Astrocyte (in vitro differentiated cells and primary cell): ENCODE measurements at regions not wholly inside any gene's neighbourhood (a gene's known extent, or its start where the extent isn't known, plus 50 kb on each side); places are given as distances from the start of the nearest gene placed in this dataset.

Experiments used
- DNase-seq: peaks from one replicate; pipeline ENCODE4 v3.0.0-alpha.2; 2010; ENCODE audit warnings: low read depth
- FAIRE-seq: peaks from 2 replicates; lab custom pipeline; 2011; peaks lifted over from hg19 to GRCh38; lab: Jason Lieb, UNC
- H2AFZ ChIP-seq: 2 replicates; pipeline ENCODE4 v1.6.0; 2012; ENCODE audit warnings: low read depth, low read length, inconsistent platforms
- H3K27ac ChIP-seq: 2 replicates; pipeline ENCODE4 v1.5.1; 2011; ENCODE audit warnings: low read depth, low read length, inconsistent platforms
- H3K27me3 ChIP-seq: 2 replicates; pipeline ENCODE4 v1.6.0; 2011; ENCODE audit warnings: low read length, inconsistent platforms; ENCODE audit not compliant: insufficient read depth
- H3K36me3 ChIP-seq: 2 replicates; pipeline ENCODE4 v1.5.1; 2011; ENCODE audit warnings: low read length, inconsistent platforms; ENCODE audit not compliant: insufficient read depth
- H3K4me1 ChIP-seq: 2 replicates; pipeline ENCODE4 v1.5.1; 2011; ENCODE audit warnings: low read length, inconsistent platforms; ENCODE audit not compliant: insufficient read depth
- H3K4me2 ChIP-seq: 2 replicates; pipeline ENCODE4 v1.6.0; 2012; ENCODE audit warnings: low read length, inconsistent platforms
- H3K4me3 ChIP-seq: 2 replicates; pipeline ENCODE4 v1.5.1; 2011; ENCODE audit warnings: low read depth, mild to moderate bottlenecking, low read length, inconsistent platforms; ENCODE audit not compliant: insufficient read depth
- H3K79me2 ChIP-seq: 2 replicates; pipeline ENCODE4 v1.6.0; 2012; ENCODE audit warnings: mild to moderate bottlenecking, low read length, inconsistent platforms; ENCODE audit not compliant: insufficient read depth
- H3K9ac ChIP-seq: 2 replicates; pipeline ENCODE4 v1.6.0; 2012; ENCODE audit warnings: mild to moderate bottlenecking, low read length, inconsistent platforms
- H3K9me3 ChIP-seq: 2 replicates; pipeline ENCODE4 v1.5.1; 2012; ENCODE audit warnings: low read depth, mild to moderate bottlenecking, low read length, inconsistent platforms; ENCODE audit not compliant: insufficient read depth
- H4K20me1 ChIP-seq: 2 replicates; pipeline ENCODE4 v1.6.0; 2012; ENCODE audit warnings: low read length, inconsistent platforms; ENCODE audit not compliant: insufficient read depth
- H3K27ac Mint-ChIP-seq: one replicate; pipeline ENCODE4 v1.8.0; 2021; ENCODE audit warnings: mild to moderate bottlenecking, mixed read lengths; ENCODE audit not compliant: unreplicated experiment
- H3K27me3 Mint-ChIP-seq: one replicate; pipeline ENCODE4 v1.8.0; 2021; ENCODE audit warnings: low read depth, mixed read lengths; ENCODE audit not compliant: unreplicated experiment
- H3K36me3 Mint-ChIP-seq: one replicate; pipeline ENCODE4 v1.8.0; 2021; ENCODE audit warnings: low read depth, mixed read lengths; ENCODE audit not compliant: unreplicated experiment
- H3K4me1 Mint-ChIP-seq: one replicate; pipeline ENCODE4 v1.8.0; 2021; ENCODE audit warnings: low read depth, mixed read lengths; ENCODE audit not compliant: unreplicated experiment
- H3K4me3 Mint-ChIP-seq: one replicate; pipeline ENCODE4 v1.8.0; 2021; ENCODE audit warnings: mild to moderate bottlenecking, moderate library complexity, mixed read lengths; ENCODE audit not compliant: unreplicated experiment
- H3K9me3 Mint-ChIP-seq: one replicate; pipeline ENCODE4 v1.8.0; 2021; ENCODE audit warnings: mild to moderate bottlenecking, mixed read lengths; ENCODE audit not compliant: unreplicated experiment
- CTCF ChIP-seq: IDR thresholded peaks from 2 replicates; pipeline ENCODE4 v1.5.1; 2011; ENCODE audit warnings: low read depth, mild to moderate bottlenecking, inconsistent platforms, low read length, moderate library complexity; ENCODE audit not compliant: insufficient read depth
- EZH2 ChIP-seq: IDR thresholded peaks from 2 replicates; pipeline ENCODE4 v1.6.1; 2012; ENCODE audit warnings: mild to moderate bottlenecking, low read length, inconsistent platforms; ENCODE audit not compliant: insufficient read depth

- no peak overlapping the region for H2AFZ ChIP-seq
- no peak overlapping the region for H3K27ac Mint-ChIP-seq
- peaks cover 2% of the 10 kb centered on the region for H3K36me3 Mint-ChIP-seq
- FAIRE-seq (no peak), DNase-seq (no peak)
- no peak overlapping the region for H3K4me2 ChIP-seq
- no peak overlapping the region for H3K9ac ChIP-seq
- no peak overlapping the region for H3K27ac ChIP-seq
- no peaks in the 10 kb centered on the region for H3K4me1 Mint-ChIP-seq
- H3K79me2 ChIP-seq: no peaks in the 10 kb centered on the region
- no peaks in the 10 kb centered on the region for H4K20me1 ChIP-seq
- H3K9me3 Mint-ChIP-seq: peaks cover 18% of the 10 kb centered on the region
- H3K27me3 ChIP-seq: no peaks in the 10 kb centered on the region
- no peaks in the 10 kb centered on the region for H3K36me3 ChIP-seq
- no peaks in the 10 kb centered on the region for H3K4me1 ChIP-seq
- no peaks in the 10 kb centered on the region for H3K9me3 ChIP-seq
- TF ChIP-seq EZH2: no peak
- TF ChIP-seq CTCF: no peak
- H3K4me3 Mint-ChIP-seq: no peak overlapping the region
- H3K27me3 Mint-ChIP-seq: no peaks in the 10 kb centered on the region
- H3K4me3 ChIP-seq: no peak overlapping the region
These were observed 1336.7 kb downstream of the CDH11 start for GRCh38 chr16:63785170-63785569.

- no peaks in the 10 kb centered on the region for H3K79me2 ChIP-seq
- FAIRE-seq (no peak), DNase-seq (no peak)
- H3K4me2 ChIP-seq: no peak overlapping the region
- no peaks in the 10 kb centered on the region for H3K4me1 ChIP-seq
- no peak overlapping the region for H3K9ac ChIP-seq
- no peak overlapping the region for H3K4me3 ChIP-seq
- H3K27ac ChIP-seq: no peak overlapping the region
- no peak overlapping the region for H3K27ac Mint-ChIP-seq
- H3K4me3 Mint-ChIP-seq: no peak overlapping the region
- no peaks in the 10 kb centered on the region for H3K27me3 Mint-ChIP-seq
- H4K20me1 ChIP-seq: no peaks in the 10 kb centered on the region
- TF ChIP-seq EZH2 (no peak), CTCF (no peak)
- no peaks in the 10 kb centered on the region for H3K36me3 Mint-ChIP-seq
- no peaks in the 10 kb centered on the region for H3K9me3 Mint-ChIP-seq
- H3K4me1 Mint-ChIP-seq: no peaks in the 10 kb centered on the region
- no peaks in the 10 kb centered on the region for H3K27me3 ChIP-seq
- H3K9me3 ChIP-seq: no peaks in the 10 kb centered on the region
- no peaks in the 10 kb centered on the region for H3K36me3 ChIP-seq
- no peak overlapping the region for H2AFZ ChIP-seq
These were observed 1345.4 kb downstream of the CDH11 start for GRCh38 chr16:63776437-63776836.

GRCh38 chr16:63776034-63776433 is 1345.8 kb downstream of the CDH11 start:
- H3K4me2 ChIP-seq: no peak overlapping the region
- DNase-seq (no peak), FAIRE-seq (no peak)
- Mint-ChIP-seq H3K4me3 (no peak overlapping the region), H3K27ac (no peak overlapping the region), H3K27me3 (no peaks in the 10 kb centered on the region), H3K9me3 (no peaks in the 10 kb centered on the region), H3K36me3 (no peaks in the 10 kb centered on the region), H3K4me1 (no peaks in the 10 kb centered on the region)
- no peaks in the 10 kb centered on the region for H3K79me2 ChIP-seq
- TF ChIP-seq CTCF (no peak), EZH2 (no peak)
- no peak overlapping the region for H3K4me3 ChIP-seq
- no peaks in the 10 kb centered on the region for H3K9me3 ChIP-seq
- no peaks in the 10 kb centered on the region for H3K4me1 ChIP-seq
- H4K20me1 ChIP-seq: no peaks in the 10 kb centered on the region
- H3K9ac ChIP-seq: no peak overlapping the region
- no peaks in the 10 kb centered on the region for H3K27me3 ChIP-seq
- no peaks in the 10 kb centered on the region for H3K36me3 ChIP-seq
- H2AFZ ChIP-seq: no peak overlapping the region
- H3K27ac ChIP-seq: no peak overlapping the region
